NCI-H128 (cell line): ENCODE measurements at regions not wholly inside any gene's neighbourhood (a gene's known extent, or its start where the extent isn't known, plus 50 kb on each side); places are given as distances from the start of the nearest gene placed in this dataset.

ENCODE experiments used
- DNase-seq: peaks from one replicate; lab custom pipeline; 2025; ENCODE audit not compliant: unreplicated experiment; lab: John Stamatoyannopoulos, UW

GRCh38 chr9:20044686-20045085 is 255.8 kb upstream of the SLC24A2 start:
- DNase-seq, result no peak

GRCh38 chr9:20043461-20043860 is 254.6 kb upstream of the SLC24A2 start:
- no peak for DNase-seq

DNA sequence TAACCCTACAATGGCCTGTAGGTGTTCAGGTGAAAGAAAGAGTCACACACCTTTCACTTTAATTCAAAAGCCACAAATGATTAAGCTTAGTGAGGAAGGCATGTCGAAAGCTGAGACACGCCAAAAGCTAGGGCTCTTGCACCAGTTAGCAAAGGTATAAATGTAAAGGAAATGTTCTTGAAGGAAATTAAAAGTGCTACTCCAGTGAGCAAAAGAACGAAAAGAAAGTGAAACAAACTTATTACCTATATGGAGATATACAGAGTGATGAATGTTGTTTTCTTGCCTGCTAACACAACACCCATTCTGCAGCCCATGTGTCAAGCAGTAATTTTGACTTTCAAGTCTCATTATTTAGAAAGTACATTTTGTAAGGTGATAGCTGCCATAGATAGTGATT is 254.2 kb upstream of the SLC24A2 start:
- no peak for DNase-seq

DNA sequence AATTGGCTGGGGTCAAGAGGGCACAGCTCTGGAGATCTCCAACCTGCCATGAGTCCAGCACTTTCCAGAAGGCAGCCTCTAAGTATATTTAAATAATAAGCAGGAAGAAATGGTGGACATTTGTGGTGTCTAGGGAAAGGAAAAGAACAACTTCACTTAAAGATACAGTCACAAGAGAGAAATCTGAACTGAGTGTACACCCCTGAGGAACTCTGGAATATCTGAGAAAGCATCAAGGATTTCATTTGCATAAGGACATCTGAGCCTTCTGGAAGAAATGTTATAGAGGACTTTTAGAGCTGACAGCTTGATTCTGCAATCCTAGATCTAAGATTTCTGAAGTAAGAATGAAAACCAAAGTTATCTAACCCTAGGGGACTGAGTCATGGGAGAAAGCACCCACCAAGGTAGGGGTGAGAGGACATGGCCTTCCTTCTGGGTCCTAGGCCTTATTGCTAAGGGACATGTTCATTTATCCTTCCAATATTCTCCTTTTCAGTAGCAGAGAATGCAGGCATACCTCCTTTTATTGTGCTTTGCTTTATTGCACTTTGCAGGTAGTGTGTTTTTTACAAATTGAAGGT is 253.4 kb upstream of the SLC24A2 start:
- no peak for DNase-seq

- peak; percentile 96 for DNase-seq
Measured at GRCh38 chr9:20041697-20042081, 252.9 kb upstream of the SLC24A2 start.

DNA sequence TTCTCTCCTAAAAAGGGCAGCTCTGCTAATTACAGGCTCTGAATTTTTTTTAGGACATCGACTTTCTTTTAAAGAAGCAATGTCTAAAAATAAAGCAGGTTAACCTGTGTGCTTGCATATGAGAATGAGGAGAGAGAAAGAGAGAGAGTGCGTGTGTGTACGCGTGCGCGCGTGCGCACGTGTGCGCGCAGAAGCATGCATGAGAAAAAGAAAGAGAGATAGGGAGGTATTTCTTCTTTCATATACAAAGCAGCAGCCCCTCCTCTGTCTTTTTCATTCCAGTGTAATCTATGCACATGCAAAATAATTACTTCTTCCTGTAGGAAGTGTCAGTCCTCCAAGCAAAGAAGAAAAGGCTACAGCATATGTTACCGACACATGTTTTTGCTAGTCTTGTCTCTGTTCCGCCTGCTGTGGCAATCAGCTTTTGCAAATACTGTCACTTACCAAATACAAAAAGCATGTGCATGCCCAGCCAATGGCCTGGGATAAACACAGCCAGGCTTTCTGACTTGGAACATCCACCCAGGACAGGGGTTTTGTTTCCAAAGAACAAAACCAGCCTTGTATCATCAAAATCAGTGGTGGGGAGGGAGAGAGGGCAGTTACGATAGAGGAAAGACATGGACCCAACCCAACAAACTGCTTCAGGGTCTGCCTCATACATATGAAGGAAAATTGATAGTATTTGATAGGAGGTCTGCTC is 252.3 kb upstream of the SLC24A2 start:
- DNase-seq, result peak; percentile 56

DNA sequence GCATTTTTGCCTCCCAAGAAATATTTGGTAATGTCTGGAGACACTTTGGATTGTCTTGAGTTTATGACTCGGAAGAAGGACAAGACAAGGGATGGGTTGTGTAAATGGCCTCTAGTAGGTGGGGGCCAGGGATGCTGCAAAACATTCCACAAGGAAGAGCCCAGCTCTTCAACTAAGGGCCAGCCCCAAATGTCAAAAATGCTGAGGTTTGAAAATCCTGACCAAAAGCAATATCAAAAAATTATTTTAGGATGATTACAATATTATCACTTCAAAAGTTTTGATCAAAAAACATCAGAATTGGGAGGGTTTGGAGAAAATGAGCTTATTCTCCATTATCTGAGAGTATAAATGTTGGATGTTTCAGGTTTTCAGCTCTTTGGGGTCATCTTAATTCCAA is 248.9 kb upstream of the SLC24A2 start:
- DNase-seq, result no peak

DNA sequence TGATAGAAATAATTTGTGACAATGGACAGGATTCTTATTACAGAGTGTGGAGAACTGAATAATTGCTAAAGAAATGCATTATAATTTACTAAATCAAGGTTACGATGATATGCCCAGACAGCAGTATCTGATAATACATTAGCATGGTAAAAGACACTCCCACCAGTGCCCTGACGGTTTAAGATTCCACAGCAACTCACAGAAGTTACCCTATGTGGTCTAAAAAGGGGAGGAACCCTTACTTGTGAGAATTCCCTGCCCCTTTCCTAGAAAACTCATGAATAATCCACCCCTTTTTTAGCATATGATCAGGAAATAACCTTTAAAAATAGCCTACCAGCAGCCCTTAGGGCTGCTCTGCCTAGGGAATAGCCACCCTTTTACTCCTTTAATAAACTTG is 244.7 kb upstream of the SLC24A2 start:
- no peak for DNase-seq

GRCh38 chr9:20032413-20033006 is 243.7 kb upstream of the SLC24A2 start:
- no peak for DNase-seq

- no peak for DNase-seq
Measured at GRCh38 chr9:20031836-20032235, 243.0 kb upstream of the SLC24A2 start.

DNA sequence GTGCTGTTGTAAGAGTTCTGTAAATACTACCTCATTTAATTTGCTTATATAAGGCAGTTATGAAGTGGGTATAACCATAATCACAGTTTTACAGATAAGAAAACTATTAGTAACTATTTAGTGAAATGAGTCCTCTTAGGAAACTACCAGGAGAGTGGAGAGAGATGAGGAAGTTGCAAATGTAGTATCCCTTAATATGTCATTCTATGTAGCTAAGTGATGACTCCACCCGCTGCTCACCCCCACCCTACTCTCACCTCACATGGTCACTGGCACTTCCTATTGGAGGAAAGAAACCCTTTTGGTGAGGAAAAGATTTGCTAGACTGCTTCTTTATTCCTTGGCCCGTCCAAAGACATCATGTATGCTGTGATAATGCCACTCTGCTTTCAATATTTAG is 241.8 kb upstream of the SLC24A2 start:
- DNase-seq, result no peak

GRCh38 chr9:20030221-20030620 is 241.4 kb upstream of the SLC24A2 start:
- DNase-seq, result no peak

DNA sequence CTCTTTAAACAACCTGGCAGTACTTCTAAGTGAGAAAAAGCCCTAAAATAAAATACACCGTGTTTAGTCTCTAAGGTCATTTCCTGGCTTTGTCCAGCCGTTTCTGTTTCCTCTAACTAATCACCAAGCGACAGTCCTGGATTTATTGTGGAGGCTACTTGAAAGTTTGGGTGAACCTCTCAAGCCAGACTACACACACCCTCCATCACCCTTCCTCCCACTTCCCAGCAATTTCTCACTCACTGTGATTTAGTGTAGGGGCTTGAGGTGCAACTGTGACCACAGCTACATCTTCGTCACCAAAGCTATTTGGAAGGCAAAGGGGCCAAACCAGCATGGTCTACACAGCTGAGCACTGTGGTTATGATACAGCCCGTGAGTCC is 240.0 kb upstream of the SLC24A2 start:
- no peak for DNase-seq

DNA sequence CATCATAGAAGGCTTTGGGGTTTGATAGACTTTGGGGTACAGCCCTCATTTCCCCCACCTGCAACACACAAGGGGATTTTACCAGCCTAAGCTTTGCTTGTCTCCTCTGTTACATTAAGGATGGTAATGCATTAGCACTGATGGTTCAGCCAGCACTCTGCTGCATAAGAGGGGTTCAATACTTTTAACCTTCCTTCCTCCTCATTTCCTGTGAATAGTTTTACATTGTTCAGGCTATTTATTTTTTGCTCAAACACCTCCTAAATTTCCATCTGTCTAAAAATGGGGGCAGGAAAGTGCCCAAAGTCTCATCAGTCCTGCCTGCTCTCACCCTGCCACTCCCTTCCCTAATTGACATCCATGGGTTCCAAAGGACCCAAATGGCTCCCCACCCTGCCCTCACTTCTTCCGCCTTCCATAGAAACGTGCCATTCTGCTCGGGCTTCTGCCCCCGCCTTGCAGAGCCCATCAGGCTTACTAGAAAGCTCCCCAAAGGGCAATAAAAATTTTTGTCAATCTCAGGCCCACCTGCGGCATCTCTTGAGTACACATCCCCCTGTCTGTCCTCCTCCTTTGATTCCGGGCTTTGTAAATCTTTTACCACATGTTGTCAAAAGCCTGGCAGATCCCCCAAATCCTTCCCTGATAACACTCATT is 239.5 kb upstream of the SLC24A2 start:
- no peak for DNase-seq

- no peak for DNase-seq
Measured at GRCh38 chr9:20023961-20024571, 235.2 kb upstream of the SLC24A2 start.

DNA sequence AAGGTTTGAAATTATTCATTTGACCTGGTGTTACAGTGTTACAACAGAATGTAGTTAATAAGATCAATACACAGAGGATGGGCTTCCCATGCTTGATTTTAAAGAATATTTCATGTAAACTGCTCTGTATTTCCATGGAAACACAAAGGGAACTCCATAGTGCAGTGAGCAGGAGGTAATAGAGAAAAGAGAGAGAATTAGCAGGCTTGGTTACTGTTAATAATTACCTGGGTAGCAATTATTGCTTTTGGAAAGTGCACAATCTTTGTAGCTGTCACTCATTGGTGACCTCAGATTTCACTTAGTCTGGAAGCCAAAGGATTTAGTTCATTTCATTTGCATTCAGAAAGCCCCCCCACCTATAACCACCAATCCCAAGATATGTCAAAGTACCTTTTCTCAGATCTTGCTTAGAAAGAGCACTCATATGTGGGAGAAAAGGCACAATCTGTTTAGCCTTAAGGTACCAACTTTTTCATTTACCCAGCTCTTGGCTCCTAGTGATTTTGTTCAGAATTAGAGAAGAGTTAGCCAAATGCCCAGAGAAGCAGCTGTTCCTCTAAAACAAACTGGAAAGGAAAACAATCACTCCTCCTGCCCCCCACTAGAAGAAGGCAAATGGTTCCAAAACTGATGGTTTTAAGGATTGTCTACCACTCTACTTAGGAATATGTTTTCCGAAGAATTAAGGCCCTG is 234.5 kb upstream of the SLC24A2 start:
- no peak for DNase-seq

GRCh38 chr9:20022410-20022809 is 233.6 kb upstream of the SLC24A2 start:
- no peak for DNase-seq

DNA sequence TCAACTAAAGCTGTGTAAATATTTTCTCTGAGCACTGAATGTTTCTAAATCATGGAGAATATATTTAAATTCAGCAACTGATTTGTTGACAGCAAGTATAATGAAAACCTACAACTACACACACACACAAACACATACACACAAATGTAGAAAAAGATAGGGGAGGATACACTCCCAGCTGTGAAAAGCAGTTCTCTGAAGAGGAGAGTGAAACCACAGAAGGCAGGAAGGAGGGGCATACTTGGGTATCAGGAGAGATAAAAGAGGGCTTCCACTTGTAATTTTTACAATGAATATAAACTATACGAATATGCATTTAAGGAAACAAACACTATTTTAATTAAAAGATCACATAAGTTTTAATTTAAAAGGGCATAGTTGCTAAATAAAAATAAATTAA is 227.8 kb upstream of the SLC24A2 start:
- no peak for DNase-seq

DNA sequence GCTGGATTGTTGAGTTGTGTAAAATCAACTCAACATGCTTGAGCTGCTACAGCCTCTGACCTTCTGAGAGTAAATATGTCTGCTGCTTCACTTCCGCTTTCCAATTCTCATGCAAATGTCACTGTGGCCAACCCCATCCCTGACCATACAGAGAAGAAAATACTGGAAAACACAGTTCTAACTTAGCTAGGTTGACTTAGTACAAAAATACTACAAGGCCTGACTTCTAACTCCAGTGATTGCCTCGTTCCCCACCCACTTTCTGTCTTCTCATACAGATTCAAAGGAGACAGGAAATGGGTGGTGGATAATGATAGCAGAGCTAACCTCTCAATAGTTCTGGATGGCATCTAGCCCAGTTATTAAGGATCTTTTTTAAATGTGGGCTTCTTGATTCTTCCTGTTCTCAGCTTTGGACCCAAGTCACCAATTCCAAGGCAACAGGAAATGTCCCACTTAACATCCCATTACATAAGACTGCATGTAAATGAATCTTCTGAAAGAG is 226.6 kb upstream of the SLC24A2 start:
- DNase-seq, result no peak

GRCh38 chr9:20014168-20014567 is 225.3 kb upstream of the SLC24A2 start:
- DNase-seq, result no peak

DNA sequence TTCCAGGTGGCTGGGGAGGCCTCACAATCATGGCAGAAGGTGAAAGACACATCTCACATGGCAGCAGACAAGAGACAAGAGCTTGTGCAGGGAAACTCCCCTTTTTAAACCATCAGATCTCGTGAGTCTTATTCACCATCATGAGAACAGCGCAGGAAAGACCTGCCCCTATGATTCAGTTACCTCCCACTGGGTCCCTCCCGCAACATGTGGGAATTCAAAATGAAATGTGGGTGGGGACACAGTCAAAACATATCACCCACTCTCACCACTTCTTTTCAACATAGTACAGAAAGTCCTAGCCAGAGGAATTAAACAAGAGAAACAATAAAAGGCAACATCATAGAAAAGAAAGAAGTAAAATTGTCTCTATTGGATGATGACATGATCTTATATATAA is 223.4 kb upstream of the SLC24A2 start:
- no peak for DNase-seq
